GM12874 (cell line): ENCODE measurements at regions not wholly inside any gene's neighbourhood (a gene's known extent, or its start where the extent isn't known, plus 50 kb on each side); places are given as distances from the start of the nearest gene placed in this dataset.

Experiments
- TF ChIP-seq, protein P1 (sequence below): IDR thresholded peaks from 2 replicates; pipeline ENCODE4 v1.5.1; 2011; ENCODE audit warnings: low read depth, mild to moderate bottlenecking, control low read depth, low read length, moderate library complexity; ENCODE audit not compliant: insufficient read depth

DNA sequence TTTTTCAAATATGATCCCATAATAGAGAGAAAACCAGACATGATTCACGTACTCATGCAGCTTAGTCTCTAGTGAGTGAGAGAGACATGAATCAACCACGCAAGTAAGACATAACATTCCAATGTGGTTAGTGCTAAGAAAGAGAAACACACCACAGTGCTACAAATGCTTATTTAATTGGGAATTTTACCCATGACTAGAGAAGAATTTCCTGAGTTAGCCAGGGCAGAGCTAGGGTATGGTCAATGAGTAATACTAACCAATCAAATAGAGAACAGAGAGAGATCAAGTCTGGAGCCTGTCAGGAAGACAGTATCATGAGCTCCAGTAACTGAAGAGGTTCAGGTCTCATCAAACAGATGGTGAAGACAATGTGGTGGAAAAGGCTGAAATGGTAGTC, 495.2 kb downstream of the PDGFC start:
- TF ChIP-seq, protein P1, sequence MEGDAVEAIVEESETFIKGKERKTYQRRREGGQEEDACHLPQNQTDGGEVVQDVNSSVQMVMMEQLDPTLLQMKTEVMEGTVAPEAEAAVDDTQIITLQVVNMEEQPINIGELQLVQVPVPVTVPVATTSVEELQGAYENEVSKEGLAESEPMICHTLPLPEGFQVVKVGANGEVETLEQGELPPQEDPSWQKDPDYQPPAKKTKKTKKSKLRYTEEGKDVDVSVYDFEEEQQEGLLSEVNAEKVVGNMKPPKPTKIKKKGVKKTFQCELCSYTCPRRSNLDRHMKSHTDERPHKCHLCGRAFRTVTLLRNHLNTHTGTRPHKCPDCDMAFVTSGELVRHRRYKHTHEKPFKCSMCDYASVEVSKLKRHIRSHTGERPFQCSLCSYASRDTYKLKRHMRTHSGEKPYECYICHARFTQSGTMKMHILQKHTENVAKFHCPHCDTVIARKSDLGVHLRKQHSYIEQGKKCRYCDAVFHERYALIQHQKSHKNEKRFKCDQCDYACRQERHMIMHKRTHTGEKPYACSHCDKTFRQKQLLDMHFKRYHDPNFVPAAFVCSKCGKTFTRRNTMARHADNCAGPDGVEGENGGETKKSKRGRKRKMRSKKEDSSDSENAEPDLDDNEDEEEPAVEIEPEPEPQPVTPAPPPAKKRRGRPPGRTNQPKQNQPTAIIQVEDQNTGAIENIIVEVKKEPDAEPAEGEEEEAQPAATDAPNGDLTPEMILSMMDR: no peak

GRCh38 chr4:156475322-156475721, 496.3 kb downstream of the PDGFC start:
- TF ChIP-seq, protein P1: no peak

- TF ChIP-seq, protein P1: no peak
Observed at GRCh38 chr4:156473151-156473550, 498.4 kb downstream of the PDGFC start.

GRCh38 chr4:156472624-156473023, 499.0 kb downstream of the PDGFC start:
- TF ChIP-seq, protein P1: no peak

GRCh38 chr4:156459584-156459983, 505.9 kb upstream of the CTSO start:
- TF ChIP-seq, protein P1: no peak

- TF ChIP-seq, protein P1: no peak
Observed at GRCh38 chr4:156456830-156457229, 503.2 kb upstream of the CTSO start.

GRCh38 chr4:156443488-156443887, 489.8 kb upstream of the CTSO start:
- TF ChIP-seq, protein P1: no peak

DNA sequence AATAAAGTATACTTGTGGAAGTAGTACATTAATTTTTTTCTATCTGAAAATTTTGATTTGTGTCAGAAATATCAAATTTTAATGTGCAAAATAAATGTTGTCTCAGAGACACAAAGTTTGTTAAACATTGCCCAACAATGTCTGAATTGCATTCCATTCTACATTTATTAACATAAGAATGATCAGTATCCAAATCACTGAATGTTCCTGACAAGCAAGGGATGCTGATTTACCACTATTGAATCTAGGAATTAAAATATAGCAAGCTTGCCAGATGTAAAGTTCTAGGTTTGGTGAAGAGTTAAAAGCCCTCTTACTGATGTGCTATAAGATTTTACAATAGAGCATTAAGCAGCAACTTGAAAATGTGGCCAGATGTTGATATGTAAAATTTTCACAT, 489.2 kb upstream of the CTSO start:
- TF ChIP-seq, protein P1: no peak
